Neural progenitor cell (in vitro differentiated cells): ENCODE measurements at regions not wholly inside any gene's neighbourhood (a gene's known extent, or its start where the extent isn't known, plus 50 kb on each side); places are given as distances from the start of the nearest gene placed in this dataset.
A peak's percentile ranks its signal among the peaks of the same experiment; 100 is the strongest.
"Not testable (repeated sequence)": the region's sequence is repeated elsewhere in the genome, so short reads cannot be mapped to it uniquely, and the experiment has no call there.

Experiments used
- DNase-seq: peaks from one replicate; pipeline ENCODE4 v3.0.0-alpha.2; 2016; ENCODE audit warnings: low spot score
- H2AFZ ChIP-seq: fragments of 200-600 bp; sonication (generic); replicated peaks from 2 replicates; pipeline ENCODE4 v1.6.1; 2016; ENCODE audit warnings: antibody characterized with exemption
- H3F3A ChIP-seq: fragments of 200-600 bp; sonication (generic); 2 replicates; pipeline ENCODE4 v1.6.1; 2016; ENCODE audit warnings: antibody characterized with exemption, low read depth
- H3K27ac ChIP-seq: fragments of 200-600 bp; sonication (generic); 2 replicates; pipeline ENCODE4 v1.5.1; 2016; ENCODE audit warnings: mild to moderate bottlenecking
- H3K27me3 ChIP-seq: fragments of 200-600 bp; sonication (generic); 2 replicates; pipeline ENCODE4 v1.6.1; 2016; ENCODE audit warnings: mild to moderate bottlenecking, moderate library complexity
- H3K36me3 ChIP-seq: fragments of 200-600 bp; sonication (generic); 2 replicates; pipeline ENCODE4 v1.5.1; 2016
- H3K4me1 ChIP-seq: fragments of 200-600 bp; sonication (generic); 2 replicates; pipeline ENCODE4 v1.6.1; 2016; ENCODE audit warnings: mixed run types
- H3K4me2 ChIP-seq: fragments of 200-600 bp; sonication (generic); 2 replicates; pipeline ENCODE4 v1.6.1; 2016
- H3K4me3 ChIP-seq: fragments of 200-600 bp; sonication (generic); 2 replicates; pipeline ENCODE4 v1.5.1; 2016
- H3K79me2 ChIP-seq: fragments of 200-600 bp; sonication (generic); 2 replicates; pipeline ENCODE4 v1.6.1; 2016; ENCODE audit warnings: low read depth
- H3K9ac ChIP-seq: fragments of 200-600 bp; sonication (generic); 2 replicates; pipeline ENCODE4 v1.6.1; 2016
- H3K9me3 ChIP-seq: fragments of 200-600 bp; sonication (generic); 2 replicates; pipeline ENCODE4 v1.5.1; 2016; ENCODE audit warnings: low read depth
- H4K20me1 ChIP-seq: fragments of 200-600 bp; sonication (generic); 2 replicates; pipeline ENCODE4 v1.6.1; 2016; ENCODE audit warnings: low read depth
- H3K27ac Mint-ChIP-seq: 3 replicates; pipeline ENCODE4 v1.8.0; 2021; ENCODE audit warnings: mixed read lengths
- H3K27me3 Mint-ChIP-seq: 2 replicates; pipeline ENCODE4 v1.8.0; 2022; ENCODE audit warnings: low read depth, mild to moderate bottlenecking, inconsistent platforms, moderate library complexity, mixed read lengths; ENCODE audit not compliant: insufficient read depth
- H3K36me3 Mint-ChIP-seq: 3 replicates; pipeline ENCODE4 v1.8.0; 2021; ENCODE audit warnings: mixed read lengths
- H3K4me1 Mint-ChIP-seq: 3 replicates; pipeline ENCODE4 v1.8.0; 2021; ENCODE audit warnings: mixed read lengths
- H3K4me3 Mint-ChIP-seq: 3 replicates; pipeline ENCODE4 v1.8.0; 2021; ENCODE audit warnings: mild to moderate bottlenecking, moderate library complexity, mixed read lengths
- H3K9me3 Mint-ChIP-seq: 3 replicates; pipeline ENCODE4 v1.8.0; 2020; ENCODE audit warnings: mixed read lengths
- CTCF ChIP-seq: fragments of 200-600 bp; sonication (generic); IDR thresholded peaks from 2 replicates; pipeline ENCODE4 v1.5.1; 2017; ENCODE audit warnings: antibody characterized with exemption, mild to moderate bottlenecking
- EZH2 ChIP-seq: fragments of 200-600 bp; sonication (generic); IDR thresholded peaks from 2 replicates; pipeline ENCODE4 v1.6.1; 2017; ENCODE audit warnings: antibody characterized with exemption, mild to moderate bottlenecking, moderate library complexity
- EZH2phosphoT487 ChIP-seq: fragments of 200-600 bp; sonication (generic); IDR thresholded peaks from 2 replicates; pipeline ENCODE4 v1.6.1; 2017; ENCODE audit warnings: antibody characterized with exemption

GRCh38 chr5:106017243-106017857, 1653.4 kb downstream of the EFNA5 start:
- H3F3A ChIP-seq, result no peaks in the 10 kb centered on the region
- H3K9ac ChIP-seq, result no peak overlapping the region
- peak overlapping the region; percentile 45 for H2AFZ ChIP-seq
- no peak overlapping the region for H3K27ac ChIP-seq
- H4K20me1 ChIP-seq, result no peaks in the 10 kb centered on the region
- no peak overlapping the region for H3K4me3 Mint-ChIP-seq
- H3K36me3 ChIP-seq, result no peaks in the 10 kb centered on the region
- H3K4me1 ChIP-seq, result no peaks in the 10 kb centered on the region
- no peaks in the 10 kb centered on the region for H3K9me3 Mint-ChIP-seq
- TF ChIP-seq EZH2phosphoT487 (no peak), EZH2 (no peak), CTCF (no peak)
- no peaks in the 10 kb centered on the region for H3K27me3 ChIP-seq
- no peak for DNase-seq
- no peak overlapping the region for H3K4me3 ChIP-seq
- H3K4me2 ChIP-seq, result no peak overlapping the region
- H3K9me3 ChIP-seq, result no peaks in the 10 kb centered on the region
- no peaks in the 10 kb centered on the region for H3K36me3 Mint-ChIP-seq
- H3K27ac Mint-ChIP-seq, result no peak overlapping the region
- H3K4me1 Mint-ChIP-seq, result no peaks in the 10 kb centered on the region
- H3K27me3 Mint-ChIP-seq, result no peaks in the 10 kb centered on the region
- no peaks in the 10 kb centered on the region for H3K79me2 ChIP-seq

- no peaks in the 10 kb centered on the region for H3K36me3 ChIP-seq
- H3K4me1 Mint-ChIP-seq, result no peaks in the 10 kb centered on the region
- H3K79me2 ChIP-seq, result no peaks in the 10 kb centered on the region
- no peaks in the 10 kb centered on the region for H3K27me3 ChIP-seq
- H3K9ac ChIP-seq, result no peak overlapping the region
- H3K27ac Mint-ChIP-seq, result no peak overlapping the region
- no peak overlapping the region for H3K4me2 ChIP-seq
- H3K9me3 ChIP-seq, result no peaks in the 10 kb centered on the region
- H3K36me3 Mint-ChIP-seq, result no peaks in the 10 kb centered on the region
- no peak overlapping the region for H2AFZ ChIP-seq
- no peaks in the 10 kb centered on the region for H3K27me3 Mint-ChIP-seq
- no peaks in the 10 kb centered on the region for H4K20me1 ChIP-seq
- H3F3A ChIP-seq, result no peaks in the 10 kb centered on the region
- no peaks in the 10 kb centered on the region for H3K4me1 ChIP-seq
- H3K4me3 ChIP-seq, result no peak overlapping the region
- TF ChIP-seq EZH2phosphoT487, result no peak
- no peak for TF ChIP-seq CTCF
- no peak for TF ChIP-seq EZH2
- no peak overlapping the region for H3K27ac ChIP-seq
- no peaks in the 10 kb centered on the region for H3K9me3 Mint-ChIP-seq
- no peak overlapping the region for H3K4me3 Mint-ChIP-seq
- no peak for DNase-seq
These were observed 1656.5 kb downstream of the EFNA5 start for GRCh38 chr5:106014262-106014661.

GRCh38 chr5:106006242-106006641, 1664.5 kb downstream of the EFNA5 start:
- H3K9me3 Mint-ChIP-seq, result peaks cover 12% of the 10 kb centered on the region
- no peak overlapping the region for H3K27ac Mint-ChIP-seq
- no peaks in the 10 kb centered on the region for H3K27me3 Mint-ChIP-seq
- no peak overlapping the region for H3K9ac ChIP-seq
- H3K36me3 Mint-ChIP-seq, result no peaks in the 10 kb centered on the region
- peaks cover 12% of the 10 kb centered on the region for H3K4me1 Mint-ChIP-seq
- no peak overlapping the region for H3K4me2 ChIP-seq
- no peaks in the 10 kb centered on the region for H3K9me3 ChIP-seq
- H3K79me2 ChIP-seq, result no peaks in the 10 kb centered on the region
- H3K4me3 ChIP-seq, result no peak overlapping the region
- H3K27ac ChIP-seq, result no peak overlapping the region
- no peaks in the 10 kb centered on the region for H3K36me3 ChIP-seq
- H3K4me3 Mint-ChIP-seq, result no peak overlapping the region
- TF ChIP-seq EZH2phosphoT487 (no peak), EZH2 (no peak), CTCF (no peak)
- peak overlapping the region; percentile 72 for H2AFZ ChIP-seq
- DNase-seq, result no peak
- H3K27me3 ChIP-seq, result no peaks in the 10 kb centered on the region
- H3K4me1 ChIP-seq, result peaks cover 15% of the 10 kb centered on the region
- H3F3A ChIP-seq, result no peaks in the 10 kb centered on the region
- no peaks in the 10 kb centered on the region for H4K20me1 ChIP-seq

GRCh38 chr5:105998991-105999390, 1671.7 kb downstream of the EFNA5 start:
- H3K27ac Mint-ChIP-seq, H3F3A ChIP-seq, H3K79me2 ChIP-seq, H3K4me3 Mint-ChIP-seq, H3K27me3 Mint-ChIP-seq, H3K36me3 Mint-ChIP-seq, H3K4me1 ChIP-seq, H4K20me1 ChIP-seq, H3K36me3 ChIP-seq, H3K9me3 ChIP-seq, DNase-seq, H2AFZ ChIP-seq, H3K4me2 ChIP-seq, H3K27ac ChIP-seq, H3K9ac ChIP-seq, H3K27me3 ChIP-seq, H3K4me3 ChIP-seq: not testable (repeated sequence)
- Mint-ChIP-seq H3K4me1 (peaks cover 12% of the 10 kb centered on the region), H3K9me3 (peaks cover 31% of the 10 kb centered on the region)
